LNCaP clone FGC (cell line): ENCODE measurements at regions not wholly inside any gene's neighbourhood (a gene's known extent, or its start where the extent isn't known, plus 50 kb on each side); places are given as distances from the start of the nearest gene placed in this dataset.

Experiments used
- DNase-seq: peaks from one replicate; pipeline ENCODE4 v3.0.0-alpha.2; 2011; ENCODE audit warnings: low read depth
- H3K4me3 ChIP-seq: 2 replicates; pipeline ENCODE4 v1.5.1; 2011; ENCODE audit warnings: mild to moderate bottlenecking, low read depth, low read length, control low read depth
- TF ChIP-seq, protein P1 (sequence below): IDR thresholded peaks from 2 replicates; pipeline ENCODE4 v1.5.1; 2012; ENCODE audit warnings: mild to moderate bottlenecking; ENCODE audit not compliant: control insufficient read depth, insufficient read depth; ENCODE audit errors: extremely low read depth

DNA sequence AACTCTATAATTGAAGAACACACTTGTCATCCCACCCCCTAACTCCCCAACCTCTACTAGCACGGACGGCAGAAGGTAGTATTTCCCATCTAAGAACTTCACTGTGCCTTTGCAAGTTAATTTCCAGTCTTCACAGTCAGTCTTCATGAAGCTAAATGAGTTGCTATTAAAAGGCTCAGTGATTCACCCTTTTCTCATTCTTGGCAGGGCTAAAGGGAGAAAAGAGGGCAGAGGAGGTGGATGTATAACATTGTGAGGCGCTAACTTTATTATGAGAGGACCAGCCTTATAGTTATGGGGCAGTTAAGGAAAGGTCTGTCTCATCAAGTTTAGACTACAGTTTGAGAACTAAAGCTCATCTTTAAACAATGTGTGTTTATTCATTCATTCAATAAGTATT is 161.0 kb upstream of the S100G start:
- TF ChIP-seq, protein P1, sequence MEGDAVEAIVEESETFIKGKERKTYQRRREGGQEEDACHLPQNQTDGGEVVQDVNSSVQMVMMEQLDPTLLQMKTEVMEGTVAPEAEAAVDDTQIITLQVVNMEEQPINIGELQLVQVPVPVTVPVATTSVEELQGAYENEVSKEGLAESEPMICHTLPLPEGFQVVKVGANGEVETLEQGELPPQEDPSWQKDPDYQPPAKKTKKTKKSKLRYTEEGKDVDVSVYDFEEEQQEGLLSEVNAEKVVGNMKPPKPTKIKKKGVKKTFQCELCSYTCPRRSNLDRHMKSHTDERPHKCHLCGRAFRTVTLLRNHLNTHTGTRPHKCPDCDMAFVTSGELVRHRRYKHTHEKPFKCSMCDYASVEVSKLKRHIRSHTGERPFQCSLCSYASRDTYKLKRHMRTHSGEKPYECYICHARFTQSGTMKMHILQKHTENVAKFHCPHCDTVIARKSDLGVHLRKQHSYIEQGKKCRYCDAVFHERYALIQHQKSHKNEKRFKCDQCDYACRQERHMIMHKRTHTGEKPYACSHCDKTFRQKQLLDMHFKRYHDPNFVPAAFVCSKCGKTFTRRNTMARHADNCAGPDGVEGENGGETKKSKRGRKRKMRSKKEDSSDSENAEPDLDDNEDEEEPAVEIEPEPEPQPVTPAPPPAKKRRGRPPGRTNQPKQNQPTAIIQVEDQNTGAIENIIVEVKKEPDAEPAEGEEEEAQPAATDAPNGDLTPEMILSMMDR = no peak
- no peak overlapping the region for H3K4me3 ChIP-seq
- DNase-seq = no peak

DNA sequence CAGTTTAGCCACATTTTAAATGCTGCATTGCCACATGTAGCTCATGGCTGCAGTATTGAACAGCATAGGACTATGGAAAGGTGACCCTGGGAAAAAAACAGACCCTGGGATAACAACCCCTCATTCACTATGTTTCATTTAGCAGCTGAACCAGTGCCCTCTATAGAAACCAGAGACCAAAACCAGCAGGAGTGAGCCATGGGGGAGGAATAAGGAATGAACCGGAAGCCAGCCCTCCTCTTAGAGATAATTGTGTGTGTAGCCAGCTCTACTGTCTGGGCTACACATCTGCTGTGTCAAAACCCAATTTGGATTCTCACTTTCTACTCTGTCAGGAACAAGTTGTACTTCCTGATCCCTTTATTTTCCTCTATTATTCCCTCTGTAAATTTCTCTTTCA is 158.5 kb upstream of the S100G start:
- no peak overlapping the region for H3K4me3 ChIP-seq
- DNase-seq = no peak
- TF ChIP-seq, protein P1 = no peak

DNA sequence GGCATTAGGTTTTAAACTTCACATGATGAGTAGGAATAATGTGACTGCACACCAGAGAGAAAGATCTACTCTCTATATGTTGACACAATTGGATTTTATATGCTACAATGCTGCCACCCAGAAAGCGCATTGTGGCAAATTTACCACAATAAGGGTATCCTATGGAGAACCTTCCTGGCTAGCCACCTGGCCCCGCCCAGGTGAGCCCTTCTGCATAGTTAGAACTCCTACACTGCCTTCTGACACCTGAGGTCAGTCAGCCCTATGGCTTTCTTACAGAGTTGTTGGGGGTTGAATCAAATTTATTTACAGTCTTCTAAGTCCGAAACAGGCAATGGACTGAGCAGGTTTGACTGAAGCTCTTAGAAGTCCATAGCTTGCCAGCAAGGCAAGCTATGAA is 153.8 kb upstream of the S100G start:
- H3K4me3 ChIP-seq = no peak overlapping the region
- no peak for DNase-seq
- TF ChIP-seq, protein P1 = no peak

- DNase-seq = no peak
- H3K4me3 ChIP-seq = no peak overlapping the region
- TF ChIP-seq, protein P1 = no peak
Measured at GRCh38 chrX:16511796-16512776, 137.9 kb upstream of the S100G start.

- no peak overlapping the region for H3K4me3 ChIP-seq
- DNase-seq = no peak
- TF ChIP-seq, protein P1 = no peak
Measured at GRCh38 chrX:16516232-16516876, 133.6 kb upstream of the S100G start.

- no peak for DNase-seq
- H3K4me3 ChIP-seq = no peak overlapping the region
- TF ChIP-seq, protein P1 = no peak
Measured at GRCh38 chrX:16517039-16517605, 132.8 kb upstream of the S100G start.
